H1 (cell line): ENCODE measurements at regions not wholly inside any gene's neighbourhood (a gene's known extent, or its start where the extent isn't known, plus 50 kb on each side); places are given as distances from the start of the nearest gene placed in this dataset.

Source experiments
- CTCF ChIA-PET: fragments of 300-600 bp; sonication (Branson Sonifier 250); formaldehyde crosslinking; loops from one replicate; lab custom pipeline; 2021; ENCODE audit not compliant: partially characterized antibody; lab: Charles Lee
- POLR2A ChIA-PET: fragments of 300-600 bp; sonication (Branson Sonifier 250); formaldehyde crosslinking; loops from one replicate; lab custom pipeline; 2021; ENCODE audit warnings: inconsistent platforms; ENCODE audit not compliant: partially characterized antibody; lab: Charles Lee
- DNase-seq, 2 experiments: peaks; one replicate each; pipeline versions ENCODE4 v3.0.0 to v3.0.0-alpha.2; 2010 to 2022; ENCODE audit warnings: low spot score in 2 of 2, low read depth in 1 of 2, mixed read lengths in 1 of 2
- FAIRE-seq: peaks from 2 replicates; lab custom pipeline; 2011; peaks lifted over from hg19 to GRCh38; lab: Jason Lieb, UNC
- H2AFZ ChIP-seq: 2 replicates; pipeline ENCODE4 v1.8.1; 2012; ENCODE audit warnings: low read length, inconsistent platforms
- H2AK5ac ChIP-seq: 2 replicates; pipeline ENCODE4 v1.6.1; 2013; ENCODE audit warnings: low read depth, low read length
- H2BK120ac ChIP-seq: replicated peaks from 2 replicates; pipeline ENCODE3; 2013; ENCODE audit warnings: low read depth, low read length, inconsistent platforms
- H2BK12ac ChIP-seq: 2 replicates; pipeline ENCODE4 v1.6.1; 2013; ENCODE audit warnings: low read depth, low read length
- H2BK15ac ChIP-seq: 2 replicates; pipeline ENCODE4 v1.6.1; 2013; ENCODE audit warnings: low read length
- H2BK20ac ChIP-seq: 2 replicates; pipeline ENCODE4 v1.6.1; 2013; ENCODE audit warnings: low read length
- H2BK5ac ChIP-seq: 2 replicates; pipeline ENCODE4 v1.6.1; 2013; ENCODE audit warnings: low read depth, low read length
- H3K14ac ChIP-seq: 2 replicates; pipeline ENCODE4 v1.6.1; 2013; ENCODE audit warnings: inconsistent platforms; ENCODE audit not compliant: insufficient read length
- H3K18ac ChIP-seq: 2 replicates; pipeline ENCODE4 v1.6.1; 2013; ENCODE audit warnings: low read length; ENCODE audit errors: extremely low read depth
- H3K23ac ChIP-seq: 2 replicates; pipeline ENCODE4 v1.6.1; 2013; ENCODE audit warnings: inconsistent platforms; ENCODE audit not compliant: insufficient read length
- H3K23me2 ChIP-seq: 2 replicates; pipeline ENCODE4 v1.6.1; 2013; ENCODE audit warnings: low read depth, low read length
- H3K27ac ChIP-seq: 2 replicates; pipeline ENCODE4 v1.6.1; 2011; ENCODE audit warnings: low read depth, low read length, inconsistent platforms
- H3K27me3 ChIP-seq, 4 experiments: replicated peaks in 1 of 4; 1 replicate in 1 of 4; 2 replicates in 3 of 4; pipeline versions ENCODE4 v1.6.1 to v1.8.1; 2011 to 2013; ENCODE audit warnings: low read length in 3 of 4, mild to moderate bottlenecking in 3 of 4, inconsistent platforms in 2 of 4, mixed read lengths in 2 of 4, moderate library complexity in 1 of 4; ENCODE audit not compliant: control insufficient read depth in 3 of 4, insufficient read depth in 3 of 4; ENCODE audit errors: extremely low read depth in 1 of 4
- H3K36me3 ChIP-seq, 4 experiments: 2 replicates each; pipeline versions ENCODE4 v1.6.1 to v1.8.1; 2011 to 2013; ENCODE audit warnings: mild to moderate bottlenecking in 4 of 4, low read length in 3 of 4, moderate library complexity in 2 of 4, control low read depth in 1 of 4, inconsistent platforms in 1 of 4; ENCODE audit not compliant: insufficient read depth in 4 of 4, control insufficient read depth in 2 of 4
- H3K4ac ChIP-seq: replicated peaks from 2 replicates; pipeline ENCODE3; 2013; ENCODE audit warnings: low read length, low read depth, mixed read lengths, inconsistent platforms; ENCODE audit not compliant: insufficient read length
- H3K4me1 ChIP-seq, 4 experiments: replicated peaks in 1 of 4; 1 replicate in 1 of 4; 2 replicates in 3 of 4; pipeline versions ENCODE4 v1.6.1 to v1.8.1; 2011 to 2013; ENCODE audit warnings: low read length in 3 of 4, inconsistent platforms in 2 of 4, mixed read lengths in 1 of 4; ENCODE audit not compliant: insufficient read depth in 4 of 4, control insufficient read depth in 3 of 4
- H3K4me2 ChIP-seq, 2 experiments: 2 replicates each; pipeline versions ENCODE4 v1.6.1 to v1.8.1; 2011 to 2013; ENCODE audit warnings: low read depth in 2 of 2, low read length in 2 of 2, control low read depth in 1 of 2, inconsistent platforms in 1 of 2, mild to moderate bottlenecking in 1 of 2; ENCODE audit not compliant: insufficient read depth in 1 of 2
- H3K4me3 ChIP-seq, 4 experiments: fragments of 200-600, 300-600 bp in 1 of 4; sonication (generic), shearing (Covaris generic), sonication (Bioruptor Twin) in 1 of 4; 2 replicates each; pipeline versions ENCODE4 v1.5.1 to v1.8.1; 2011 to 2016; ENCODE audit warnings: low read length in 4 of 4, low read depth in 3 of 4, control low read depth in 2 of 4, inconsistent platforms in 2 of 4, mild to moderate bottlenecking in 2 of 4, mixed read lengths in 1 of 4, moderate library complexity in 1 of 4; ENCODE audit not compliant: insufficient read depth in 2 of 4; ENCODE audit errors: extremely low read depth in 1 of 4
- H3K56ac ChIP-seq: replicated peaks from 2 replicates; pipeline ENCODE3; 2013; ENCODE audit warnings: low read depth, mild to moderate bottlenecking, mixed read lengths, low read length, inconsistent platforms; ENCODE audit not compliant: insufficient read length
- H3K79me1 ChIP-seq: 2 replicates; pipeline ENCODE4 v1.6.1; 2013; ENCODE audit warnings: low read depth, low read length, control low read depth
- H3K79me2 ChIP-seq, 2 experiments: 2 replicates each; pipeline versions ENCODE4 v1.6.1 to v1.8.1; 2012 to 2013; ENCODE audit warnings: low read length in 2 of 2, mild to moderate bottlenecking in 2 of 2, inconsistent platforms in 1 of 2; ENCODE audit not compliant: insufficient read depth in 2 of 2, control insufficient read depth in 1 of 2
- H3K9ac ChIP-seq, 4 experiments: replicated peaks in 1 of 4; 1 replicate in 1 of 4; 2 replicates in 3 of 4; pipeline versions ENCODE4 v1.6.1 to v1.8.1; 2011 to 2013; ENCODE audit warnings: low read depth in 3 of 4, low read length in 3 of 4, control low read depth in 2 of 4, mild to moderate bottlenecking in 2 of 4, moderate library complexity in 2 of 4, inconsistent platforms in 1 of 4; ENCODE audit errors: extremely low read depth in 1 of 4
- H3K9me3 ChIP-seq, 2 experiments: 2 replicates each; pipeline versions ENCODE4 v1.6.1 to v1.8.1; 2012 to 2013; ENCODE audit warnings: mild to moderate bottlenecking in 2 of 2, moderate library complexity in 2 of 2, control low read depth in 1 of 2, inconsistent platforms in 1 of 2, low read depth in 1 of 2, low read length in 1 of 2, mixed read lengths in 1 of 2; ENCODE audit not compliant: insufficient read depth in 2 of 2
- H4K20me1 ChIP-seq, 2 experiments: replicated peaks in 1 of 2; 2 replicates each; pipeline versions ENCODE3 to v1.8.1; 2011 to 2013; ENCODE audit warnings: inconsistent platforms in 2 of 2, low read length in 2 of 2, mild to moderate bottlenecking in 1 of 2; ENCODE audit not compliant: insufficient read depth in 2 of 2, control insufficient read depth in 1 of 2
- H4K5ac ChIP-seq: 2 replicates; pipeline ENCODE4 v1.6.1; 2013; ENCODE audit warnings: low read length, low read depth, mixed read lengths, inconsistent platforms; ENCODE audit not compliant: insufficient read length
- H4K8ac ChIP-seq: 2 replicates; pipeline ENCODE4 v1.8.0; 2013; ENCODE audit warnings: mild to moderate bottlenecking, moderate library complexity, low read length, inconsistent platforms; ENCODE audit not compliant: insufficient read depth; ENCODE audit errors: extremely low read depth
- H4K91ac ChIP-seq: replicated peaks from 2 replicates; pipeline ENCODE3; 2013; ENCODE audit warnings: low read length, mixed read lengths, inconsistent platforms; ENCODE audit not compliant: insufficient read length
- BRCA1 ChIP-seq: IDR thresholded peaks from 2 replicates; pipeline ENCODE4 v1.6.1; 2012; ENCODE audit warnings: low read depth, low read length, improper control_type of control experiment
- FOSL1 ChIP-seq: IDR thresholded peaks from 2 replicates; pipeline ENCODE4 v1.6.1; 2011; ENCODE audit warnings: mild to moderate bottlenecking, low read depth, low read length, moderate library complexity; ENCODE audit not compliant: insufficient read depth
- KDM4A ChIP-seq: IDR thresholded peaks from one replicate; pipeline ENCODE4 v1.7.1; 2012; ENCODE audit warnings: low read depth, mild to moderate bottlenecking, moderate library complexity, low read length, inconsistent platforms; ENCODE audit not compliant: severe bottlenecking
- NRF1 ChIP-seq: IDR thresholded peaks from 2 replicates; pipeline ENCODE4 v1.6.1; 2011; ENCODE audit warnings: mild to moderate bottlenecking, low read depth, low read length, improper control_type of control experiment
- PHF8 ChIP-seq: fragments of 200-600 bp; sonication (generic); conservative IDR thresholded peaks from 2 replicates; pipeline ENCODE4 v1.7.1; 2012; ENCODE audit warnings: low read depth, mild to moderate bottlenecking, inconsistent platforms, low read length, moderate library complexity
- POLR2A ChIP-seq, 2 experiments: IDR thresholded peaks; 1 replicate in 1 of 2; 2 replicates in 1 of 2; pipeline ENCODE4 v1.6.1; 2011; ENCODE audit warnings: low read depth in 2 of 2, low read length in 2 of 2, mild to moderate bottlenecking in 2 of 2; ENCODE audit errors: control extremely low read depth in 1 of 2
- POLR2AphosphoS5 ChIP-seq: IDR thresholded peaks from 2 replicates; pipeline ENCODE4 v1.6.1; 2011; ENCODE audit warnings: low read depth, low read length
- RNF2 ChIP-seq: fragments of 200-900, 300-1000 bp; sonication (generic); IDR thresholded peaks from 2 replicates; pipeline ENCODE4 v1.7.1; 2016; ENCODE audit warnings: borderline replicate concordance, low read depth, mild to moderate bottlenecking, antibody characterized with exemption, low read length; ENCODE audit not compliant: poor library complexity, severe bottlenecking; ENCODE audit errors: missing control alignments
- SIN3A ChIP-seq, 2 experiments: IDR thresholded peaks in 1 of 2; conservative IDR thresholded peaks in 1 of 2; 2 replicates each; pipeline ENCODE4 v1.6.1; 2011 to 2012; ENCODE audit warnings: low read length in 2 of 2, improper control_type of control experiment in 1 of 2, low read depth in 1 of 2, mild to moderate bottlenecking in 1 of 2
- TAF7 ChIP-seq: optimal IDR thresholded peaks from 2 replicates; pipeline ENCODE3; 2011; ENCODE audit warnings: low read depth, mild to moderate bottlenecking, inconsistent platforms, low read length, moderate library complexity, borderline replicate concordance
- ZNF274 ChIP-seq: IDR thresholded peaks from 2 replicates; pipeline ENCODE4 v1.7.0; 2012; ENCODE audit warnings: low read length, borderline replicate concordance; ENCODE audit errors: extremely low read depth
- WGBS, 2 experiments: shearing (Covaris generic) in 1 of 2; methylation state at CpG; one replicate each; pipeline versions ENCODE4 v1.1.6 to v1.1.7; 2013 to 2015; ENCODE audit warnings: low lambda C conversion rate in 2 of 2, mixed read lengths in 2 of 2, inconsistent platforms in 1 of 2, low coverage in 1 of 2, missing lambda C conversion rate in 1 of 2; ENCODE audit not compliant: insufficient replicate concordance in 2 of 2, insufficient coverage in 1 of 2, insufficient read length in 1 of 2; ENCODE audit errors: extremely low coverage in 1 of 2, missing lambda C conversion rate in 1 of 2; 5-methylcytosine and 5-hydroxymethylcytosine counted together
- TF ChIP-seq, protein P1 (sequence below): IDR thresholded peaks from 2 replicates; pipeline ENCODE4 v1.6.1; 2012; ENCODE audit warnings: inconsistent platforms
- TF ChIP-seq, protein P2 (sequence below): IDR thresholded peaks from 2 replicates; pipeline ENCODE4 v1.6.1; 2011; ENCODE audit warnings: low read depth, mild to moderate bottlenecking, low read length; ENCODE audit not compliant: insufficient read depth

DNA sequence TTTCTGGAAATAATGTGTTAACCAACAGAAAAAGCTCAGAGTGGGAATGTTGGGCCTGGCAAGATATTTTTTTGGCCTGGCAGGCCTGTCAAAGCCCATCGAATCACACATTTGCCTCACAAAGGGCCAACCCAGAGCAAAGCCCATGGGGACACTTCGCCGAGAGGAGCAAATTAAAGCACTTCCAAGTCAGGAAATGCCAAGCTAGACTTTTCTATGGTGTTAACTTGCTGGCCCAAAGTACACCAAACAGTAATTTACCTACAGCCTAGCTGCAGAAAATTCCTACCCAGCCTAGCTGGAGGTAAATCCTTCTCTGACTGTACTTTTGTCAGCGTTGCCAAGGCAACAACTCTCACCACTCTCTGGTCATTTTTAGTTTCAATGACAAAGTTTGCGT lies 288.6 kb upstream of the LDB2 start:
- H3K9ac ChIP-seq, result no peak overlapping the region
- H3K4me1 ChIP-seq, result peaks cover 2 to 6% (median 4%) of the 10 kb centered on the region in 4 experiments; a peak in 5 of 7 replicates
- no peak overlapping the region for H3K23ac ChIP-seq
- H3K4ac ChIP-seq, result no peak overlapping the region
- H2AK5ac ChIP-seq, result no peak overlapping the region
- ChIA-PET CTCF (interaction anchor here (0.6 to 1.0 kb wide), 2 partner anchors 21 to 71 kb away, joined by 3 to 4 read pairs; no protein-coding TSS in a partner anchor), POLR2A (no interaction called here)
- H2BK12ac ChIP-seq, result no peak overlapping the region
- H3K56ac ChIP-seq, result no peak overlapping the region
- H3K79me2 ChIP-seq, result no peaks in the 10 kb centered on the region
- H3K27ac ChIP-seq, result no peak overlapping the region
- 0 out of 4 replicates have a peak, but pooled peaks cover 0 to 6% of the 10 kb centered on the region in 2 experiments for H3K9me3 ChIP-seq
- H2BK15ac ChIP-seq, result no peak overlapping the region
- no peak overlapping the region for H2BK20ac ChIP-seq
- H4K91ac ChIP-seq, result no peak overlapping the region
- no peaks in the 10 kb centered on the region for H3K79me1 ChIP-seq
- no peak overlapping the region for H3K4me3 ChIP-seq
- H3K23me2 ChIP-seq, result no peaks in the 10 kb centered on the region
- no peak overlapping the region; the same call in 1 of the 2 replicates for H2AFZ ChIP-seq
- H3K27me3 ChIP-seq, result no peaks in the 10 kb centered on the region
- no peak overlapping the region for H4K5ac ChIP-seq
- no peak for DNase-seq
- H4K20me1 ChIP-seq, result no peaks in the 10 kb centered on the region
- FAIRE-seq, result peak; percentile 7
- no peaks in the 10 kb centered on the region for H3K36me3 ChIP-seq
- no peak overlapping the region for H2BK5ac ChIP-seq
- no peak overlapping the region; a peak in 1 of 4 replicates for H3K4me2 ChIP-seq
- H4K8ac ChIP-seq, result no peak overlapping the region
- no peak overlapping the region for H2BK120ac ChIP-seq
- no peak overlapping the region for H3K18ac ChIP-seq
- WGBS, 2 experiments, result 70% methylated on average over 5 of the region's 5 CpGs; no CpG with 5 or more reads in 1 of the 2 experiments
- H3K14ac ChIP-seq, result no peak overlapping the region
- TF ChIP-seq, protein P1, sequence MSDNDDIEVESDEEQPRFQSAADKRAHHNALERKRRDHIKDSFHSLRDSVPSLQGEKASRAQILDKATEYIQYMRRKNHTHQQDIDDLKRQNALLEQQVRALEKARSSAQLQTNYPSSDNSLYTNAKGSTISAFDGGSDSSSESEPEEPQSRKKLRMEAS, result no peak
- no peak for TF ChIP-seq POLR2AphosphoS5
- no peak for TF ChIP-seq NRF1
- no peak for TF ChIP-seq KDM4A
- TF ChIP-seq ZNF274, result no peak
- TF ChIP-seq FOSL1, result no peak
- TF ChIP-seq SIN3A (conservative IDR thresholded peaks at IDR 0.05 in 1 of 2, IDR thresholded peaks at IDR 0.05 in 1 of 2; ENCODE audit: low read depth in 1 of 2, low read length in 2 of 2), result no peak
- TF ChIP-seq PHF8, result no peak
- TF ChIP-seq, protein P2, sequence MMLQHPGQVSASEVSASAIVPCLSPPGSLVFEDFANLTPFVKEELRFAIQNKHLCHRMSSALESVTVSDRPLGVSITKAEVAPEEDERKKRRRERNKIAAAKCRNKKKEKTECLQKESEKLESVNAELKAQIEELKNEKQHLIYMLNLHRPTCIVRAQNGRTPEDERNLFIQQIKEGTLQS, result no peak
- TF ChIP-seq TAF7, result no peak
- TF ChIP-seq RNF2, result no peak
- TF ChIP-seq POLR2A (IDR thresholded peaks at IDR 0.05; ENCODE audit: control extremely low read depth in 1 of 2, low read depth in 2 of 2, low read length in 2 of 2), result no peak
- no peak for TF ChIP-seq BRCA1
